H9 (cell line): ENCODE measurements at regions not wholly inside any gene's neighbourhood (a gene's known extent, or its start where the extent isn't known, plus 50 kb on each side); places are given as distances from the start of the nearest gene placed in this dataset.

Experiments used
- DNase-seq: peaks from one replicate; pipeline ENCODE4 v3.0.0-alpha.2; 2017
- H2AFZ ChIP-seq: one replicate; pipeline ENCODE4 v1.6.1; 2013; ENCODE audit warnings: mild to moderate bottlenecking, low read length, control low read depth, moderate library complexity
- H2AK5ac ChIP-seq: 2 replicates; pipeline ENCODE4 v1.6.1; 2013; ENCODE audit warnings: low read length, control low read depth, mixed read lengths; ENCODE audit not compliant: insufficient read length
- H2BK120ac ChIP-seq: one replicate; pipeline ENCODE4 v1.6.1; 2013; ENCODE audit warnings: low read depth, mild to moderate bottlenecking, low read length, control low read depth, inconsistent platforms; ENCODE audit not compliant: poor library complexity, severe bottlenecking
- H2BK12ac ChIP-seq: 2 replicates; pipeline ENCODE4 v1.6.1; 2013; ENCODE audit warnings: low read length, control low read depth, mixed read lengths, low read depth; ENCODE audit not compliant: insufficient read length
- H2BK15ac ChIP-seq: 2 replicates; pipeline ENCODE4 v1.6.1; 2013; ENCODE audit warnings: low read depth, low read length, control low read depth
- H2BK20ac ChIP-seq: one replicate; pipeline ENCODE4 v1.6.1; 2013; ENCODE audit warnings: low read depth, mild to moderate bottlenecking, low read length, control low read depth, inconsistent platforms; ENCODE audit not compliant: poor library complexity, severe bottlenecking
- H2BK5ac ChIP-seq: 2 replicates; pipeline ENCODE4 v1.6.1; 2013; ENCODE audit warnings: low read length, control low read depth, mixed read lengths; ENCODE audit not compliant: insufficient read length
- H3K14ac ChIP-seq: 2 replicates; pipeline ENCODE4 v1.6.1; 2013; ENCODE audit warnings: low read length, control low read depth; ENCODE audit not compliant: insufficient read depth
- H3K18ac ChIP-seq: 2 replicates; pipeline ENCODE4 v1.6.1; 2013; ENCODE audit warnings: low read depth, mild to moderate bottlenecking, mixed read lengths, low read length, control low read depth; ENCODE audit not compliant: insufficient read length
- H3K23ac ChIP-seq: 2 replicates; pipeline ENCODE4 v1.6.1; 2013; ENCODE audit warnings: low read length, control low read depth, mixed read lengths, low read depth; ENCODE audit not compliant: insufficient read length
- H3K23me2 ChIP-seq: 2 replicates; pipeline ENCODE4 v1.6.1; 2013; ENCODE audit warnings: low read depth, mild to moderate bottlenecking, mixed read lengths, low read length, control low read depth; ENCODE audit not compliant: insufficient read length, poor library complexity, severe bottlenecking
- H3K27ac ChIP-seq: 2 replicates; pipeline ENCODE4 v1.5.1; 2013; ENCODE audit warnings: low read length, control low read depth, mixed read lengths, low read depth; ENCODE audit not compliant: insufficient read length
- H3K27me3 ChIP-seq: 2 replicates; pipeline ENCODE4 v1.6.1; 2013; ENCODE audit warnings: low read length, control low read depth, inconsistent platforms; ENCODE audit not compliant: insufficient read depth
- H3K4ac ChIP-seq: 2 replicates; pipeline ENCODE4 v1.6.1; 2013; ENCODE audit warnings: low read depth, mild to moderate bottlenecking, control low read depth, inconsistent platforms, low read length, moderate library complexity
- H3K4me1 ChIP-seq: 2 replicates; pipeline ENCODE4 v1.6.1; 2013; ENCODE audit warnings: low read length, control low read depth, inconsistent platforms; ENCODE audit not compliant: insufficient read depth
- H3K4me2 ChIP-seq: 2 replicates; pipeline ENCODE4 v1.6.1; 2013; ENCODE audit warnings: low read length, control low read depth, mixed read lengths; ENCODE audit not compliant: insufficient read length, insufficient read depth
- H3K56ac ChIP-seq: 2 replicates; pipeline ENCODE4 v1.6.1; 2013; ENCODE audit warnings: low read depth, mild to moderate bottlenecking, mixed read lengths, low read length, control low read depth; ENCODE audit not compliant: insufficient read length
- H3K79me1 ChIP-seq: 2 replicates; pipeline ENCODE4 v1.6.1; 2013; ENCODE audit warnings: low read depth, mild to moderate bottlenecking, moderate library complexity, low read length, control low read depth, inconsistent platforms; ENCODE audit not compliant: insufficient read depth, poor library complexity, severe bottlenecking
- H3K79me2 ChIP-seq: 2 replicates; pipeline ENCODE4 v1.6.1; 2013; ENCODE audit warnings: low read length, control low read depth, inconsistent platforms; ENCODE audit not compliant: insufficient read depth
- H3K9ac ChIP-seq: 2 replicates; pipeline ENCODE4 v1.6.1; 2013; ENCODE audit warnings: low read length, control low read depth, mixed read lengths; ENCODE audit not compliant: insufficient read length; ENCODE audit errors: extremely low read depth
- H3K9me3 ChIP-seq: one replicate; pipeline ENCODE4 v1.6.1; 2013; ENCODE audit warnings: low read depth, low read length, inconsistent platforms; ENCODE audit not compliant: control insufficient read depth
- H3T11ph ChIP-seq: one replicate; pipeline ENCODE4 v1.6.1; 2013; ENCODE audit warnings: mild to moderate bottlenecking, low read length, control low read depth, inconsistent platforms
- H4K20me1 ChIP-seq: one replicate; pipeline ENCODE4 v1.6.1; 2013; ENCODE audit not compliant: control insufficient read depth, insufficient read length, insufficient read depth
- H4K5ac ChIP-seq: 2 replicates; pipeline ENCODE4 v1.6.1; 2013; ENCODE audit warnings: low read depth, mild to moderate bottlenecking, mixed read lengths, low read length, control low read depth; ENCODE audit not compliant: insufficient read length
- H4K8ac ChIP-seq: replicated peaks from 2 replicates; pipeline ENCODE4 v1.6.1; 2013; ENCODE audit warnings: low read length, control low read depth, mixed read lengths, low read depth; ENCODE audit not compliant: insufficient read length
- H4K91ac ChIP-seq: 2 replicates; pipeline ENCODE4 v1.6.1; 2013; ENCODE audit warnings: low read depth, mild to moderate bottlenecking, moderate library complexity, mixed read lengths, low read length, control low read depth; ENCODE audit not compliant: insufficient read length
- H3K27ac Mint-ChIP-seq, 3 experiments: 2 replicates in 2 of 3; 3 replicates in 1 of 3; pipeline ENCODE4 v1.8.0; 2020 to 2021; ENCODE audit warnings: mixed read lengths in 3 of 3, mild to moderate bottlenecking in 1 of 3, moderate library complexity in 1 of 3
- H3K27me3 Mint-ChIP-seq: 2 replicates; pipeline ENCODE4 v1.8.0; 2021; ENCODE audit warnings: low read depth, mild to moderate bottlenecking, moderate library complexity, mixed read lengths
- H3K36me3 Mint-ChIP-seq, 3 experiments: 2 replicates in 2 of 3; 3 replicates in 1 of 3; pipeline ENCODE4 v1.8.0; 2020 to 2021; ENCODE audit warnings: low read depth in 3 of 3, mixed read lengths in 3 of 3; ENCODE audit not compliant: insufficient read depth in 1 of 3
- H3K4me1 Mint-ChIP-seq, 2 experiments: 2 replicates each; pipeline ENCODE4 v1.8.0; 2020; ENCODE audit warnings: mixed read lengths in 2 of 2
- H3K4me3 Mint-ChIP-seq, 2 experiments: 2 replicates in 1 of 2; 3 replicates in 1 of 2; pipeline ENCODE4 v1.8.0; 2020 to 2021; ENCODE audit warnings: mild to moderate bottlenecking in 2 of 2, mixed read lengths in 2 of 2, moderate library complexity in 1 of 2
- H3K9me3 Mint-ChIP-seq, 2 experiments: 2 replicates in 1 of 2; 3 replicates in 1 of 2; pipeline ENCODE4 v1.8.0; 2020; ENCODE audit warnings: mild to moderate bottlenecking in 2 of 2, mixed read lengths in 2 of 2, moderate library complexity in 1 of 2
- CTCF ChIP-seq: fragments of 200-600 bp; sonication (generic); conservative IDR thresholded peaks from 3 replicates; pipeline ENCODE4 v1.8.0; 2021; ENCODE audit warnings: antibody characterized with exemption, mild to moderate bottlenecking
- WGBS: extraction: QIAGEN DNeasy Blood & Tissue Kit; methylation state at CpG from one replicate; pipeline ENCODE4 v1.1.7; 2013; ENCODE audit warnings: missing lambda C conversion rate, low lambda C conversion rate, mixed read lengths; ENCODE audit not compliant: insufficient read length; ENCODE audit errors: extremely low coverage; 5-methylcytosine and 5-hydroxymethylcytosine counted together

- no CpG with 5 or more reads among the region's 1 CpG for WGBS
- no peak overlapping the region for H3K4me2 ChIP-seq
- TF ChIP-seq CTCF: no peak
Observed at GRCh38 chr6:112851146-112851545, 504.0 kb downstream of the RFPL4B start.

More at GRCh38 chr6:112851146-112851545, 504.0 kb downstream of the RFPL4B start:
- H3K27ac ChIP-seq: no peak overlapping the region
- no peak overlapping the region for H4K8ac ChIP-seq
- H2BK15ac ChIP-seq: no peak overlapping the region
- H3K4me1 Mint-ChIP-seq: peaks cover 0 to 2% of the 10 kb centered on the region in 2 experiments; a peak in 2 of 4 replicates
- no peak overlapping the region for H4K91ac ChIP-seq
- H3K27me3 ChIP-seq: no peaks in the 10 kb centered on the region
- H3K18ac ChIP-seq: no peak overlapping the region
- DNase-seq: no peak
- no peak overlapping the region for H3K23ac ChIP-seq
- no peak overlapping the region for H3K14ac ChIP-seq
- no peak overlapping the region for H3K56ac ChIP-seq
- H3K27me3 Mint-ChIP-seq: no peaks in the 10 kb centered on the region; the same call in 1 of the 2 replicates
- H3K27ac Mint-ChIP-seq: no peak overlapping the region
- H2AK5ac ChIP-seq: no peak overlapping the region
- no peak overlapping the region for H3K4me3 Mint-ChIP-seq
- no peaks in the 10 kb centered on the region for H3K4me1 ChIP-seq
- H2BK5ac ChIP-seq: no peak overlapping the region
- H3K79me1 ChIP-seq: no peaks in the 10 kb centered on the region
- H2BK20ac ChIP-seq: no peak overlapping the region
- H3K36me3 Mint-ChIP-seq: no peaks in the 10 kb centered on the region
- H3T11ph ChIP-seq: no peak overlapping the region
- no peak overlapping the region for H2BK12ac ChIP-seq
- no peaks in the 10 kb centered on the region for H4K20me1 ChIP-seq
- no peak overlapping the region for H3K9ac ChIP-seq
- H2BK120ac ChIP-seq: no peak overlapping the region
- H2AFZ ChIP-seq: no peak overlapping the region
- no peaks in the 10 kb centered on the region for H3K23me2 ChIP-seq
- H3K79me2 ChIP-seq: no peaks in the 10 kb centered on the region
- H4K5ac ChIP-seq: no peak overlapping the region
- no peak overlapping the region for H3K4ac ChIP-seq
- H3K9me3 Mint-ChIP-seq: no peaks in the 10 kb centered on the region
- no peaks in the 10 kb centered on the region for H3K9me3 ChIP-seq
